Neuronal stem cell (in vitro differentiated cells): ENCODE measurements at regions not wholly inside any gene's neighbourhood (a gene's known extent, or its start where the extent isn't known, plus 50 kb on each side); places are given as distances from the start of the nearest gene placed in this dataset.

Experiments
- DNase-seq: peaks from one replicate; pipeline ENCODE4 v3.0.0-alpha.2; 2013; ENCODE audit warnings: low spot score
- H2AFZ ChIP-seq: one replicate; pipeline ENCODE4 v1.6.1; 2013; ENCODE audit warnings: mild to moderate bottlenecking, low read length, inconsistent platforms
- H2AK5ac ChIP-seq: 2 replicates; pipeline ENCODE4 v1.6.1; 2013; ENCODE audit warnings: low read depth, mild to moderate bottlenecking, inconsistent platforms, low read length, moderate library complexity, mixed read lengths
- H2BK120ac ChIP-seq: 2 replicates; pipeline ENCODE4 v1.6.1; 2013; ENCODE audit warnings: low read depth, mild to moderate bottlenecking, inconsistent platforms, low read length, moderate library complexity, mixed read lengths
- H2BK12ac ChIP-seq: one replicate; pipeline ENCODE4 v1.6.1; 2013; ENCODE audit warnings: low read length, inconsistent platforms
- H2BK15ac ChIP-seq: 2 replicates; pipeline ENCODE4 v1.6.1; 2013; ENCODE audit warnings: mild to moderate bottlenecking, low read length, inconsistent platforms, mixed read lengths
- H2BK5ac ChIP-seq: one replicate; pipeline ENCODE4 v1.6.1; 2013; ENCODE audit warnings: inconsistent platforms, mild to moderate bottlenecking, low read length, moderate library complexity
- H3K14ac ChIP-seq: one replicate; pipeline ENCODE4 v1.6.1; 2013; ENCODE audit warnings: low read length, inconsistent platforms
- H3K18ac ChIP-seq: 2 replicates; pipeline ENCODE4 v1.6.1; 2013; ENCODE audit warnings: low read length, inconsistent platforms
- H3K23ac ChIP-seq: 2 replicates; pipeline ENCODE4 v1.6.1; 2013; ENCODE audit warnings: low read depth, mild to moderate bottlenecking, mixed read lengths, low read length, inconsistent platforms; ENCODE audit not compliant: poor library complexity
- H3K27ac ChIP-seq: replicated peaks from 3 replicates; pipeline ENCODE4 v1.5.1; 2013; ENCODE audit warnings: low read length, inconsistent platforms
- H3K27me3 ChIP-seq, 3 experiments: 2 replicates each; pipeline ENCODE4 v1.6.1; 2013; ENCODE audit warnings: low read length in 3 of 3, mild to moderate bottlenecking in 2 of 3, inconsistent platforms in 1 of 3, low read depth in 1 of 3, mixed read lengths in 1 of 3, moderate library complexity in 1 of 3; ENCODE audit not compliant: control insufficient read depth in 3 of 3, insufficient read depth in 3 of 3
- H3K36me3 ChIP-seq, 2 donors: replicated peaks in 1 of 2; 2 replicates each; pipeline ENCODE4 v1.6.1; 2013; ENCODE audit warnings: low read length in 2 of 2; ENCODE audit not compliant: control insufficient read depth in 2 of 2, insufficient read depth in 2 of 2
- H3K4ac ChIP-seq: 2 replicates; pipeline ENCODE4 v1.6.1; 2013; ENCODE audit warnings: inconsistent platforms, mild to moderate bottlenecking, low read length, moderate library complexity
- H3K4me1 ChIP-seq, 2 donors: 1 replicate in 1 of 2; 2 replicates in 1 of 2; pipeline ENCODE4 v1.6.1; 2013; ENCODE audit warnings: low read length in 2 of 2, low read depth in 1 of 2; ENCODE audit not compliant: control insufficient read depth in 2 of 2, insufficient read depth in 1 of 2
- H3K4me2 ChIP-seq: one replicate; pipeline ENCODE4 v1.6.1; 2013; ENCODE audit warnings: mild to moderate bottlenecking, low read length, inconsistent platforms; ENCODE audit not compliant: insufficient read depth, poor library complexity, severe bottlenecking
- H3K4me3 ChIP-seq, 2 donors: 2 replicates each; pipeline ENCODE4 v1.5.1; 2013; ENCODE audit warnings: low read length in 2 of 2, mild to moderate bottlenecking in 2 of 2, inconsistent platforms in 1 of 2, moderate library complexity in 1 of 2
- H3K79me1 ChIP-seq: one replicate; pipeline ENCODE4 v1.6.1; 2013; ENCODE audit warnings: low read depth, mild to moderate bottlenecking, inconsistent platforms, low read length, moderate library complexity
- H3K9ac ChIP-seq: one replicate; pipeline ENCODE4 v1.6.1; 2013; ENCODE audit warnings: mild to moderate bottlenecking, low read depth, low read length, inconsistent platforms; ENCODE audit not compliant: poor library complexity
- H3K9me3 ChIP-seq, 2 donors: replicated peaks in 1 of 2; 2 replicates each; pipeline versions ENCODE3 to v1.6.1; 2013; ENCODE audit warnings: low read length in 2 of 2, mild to moderate bottlenecking in 2 of 2, inconsistent platforms in 1 of 2, low read depth in 1 of 2, mixed read lengths in 1 of 2, moderate library complexity in 1 of 2; ENCODE audit not compliant: control insufficient read depth in 2 of 2, insufficient read depth in 1 of 2
- H4K8ac ChIP-seq: one replicate; pipeline ENCODE4 v1.6.1; 2013; ENCODE audit warnings: low read depth, mild to moderate bottlenecking, inconsistent platforms, low read length, moderate library complexity
- H4K91ac ChIP-seq: one replicate; pipeline ENCODE4 v1.6.1; 2013; ENCODE audit warnings: low read length, low read depth, mild to moderate bottlenecking, inconsistent platforms; ENCODE audit not compliant: poor library complexity
- WGBS, 2 donors: extraction: QIAGEN DNeasy Blood & Tissue Kit; methylation state at CpG; one replicate each; pipeline ENCODE4 v1.1.7; 2013; ENCODE audit warnings: missing lambda C conversion rate in 2 of 2, mixed read lengths in 1 of 2; ENCODE audit not compliant: insufficient read length in 2 of 2, insufficient replicate concordance in 1 of 2; ENCODE audit errors: extremely low coverage in 2 of 2; 5-methylcytosine and 5-hydroxymethylcytosine counted together

- Histone ChIP-seq H2AFZ (no peak overlapping the region), H3K4me2 (no peak overlapping the region), H3K4me3 (no peak overlapping the region), H3K4me1 (no peaks in the 10 kb centered on the region), H3K18ac (no peak overlapping the region), H3K9ac (no peak overlapping the region), H3K4ac (no peak overlapping the region), H3K36me3 (no peaks in the 10 kb centered on the region), H2BK15ac (no peak overlapping the region), H3K14ac (no peak overlapping the region), H4K91ac (no peak overlapping the region), H4K8ac (no peak overlapping the region), H3K23ac (no peak overlapping the region), H3K27me3 (no peaks in the 10 kb centered on the region), H3K27ac (no peak overlapping the region), H2BK120ac (no peak overlapping the region), H3K79me1 (no peaks in the 10 kb centered on the region), H3K9me3 (no peaks in the 10 kb centered on the region), H2AK5ac (no peak overlapping the region), H2BK12ac (no peak overlapping the region), H2BK5ac (no peak overlapping the region)
- no peak for DNase-seq
These were observed 416.2 kb upstream of the TPK1 start for GRCh38 chr7:145252031-145252430.

- H4K91ac ChIP-seq: no peak overlapping the region
These were observed 388.9 kb upstream of the TPK1 start for GRCh38 chr7:145224775-145225174.

GRCh38 chr7:145219461-145219860 is 383.6 kb upstream of the TPK1 start:
- H2BK5ac ChIP-seq: no peak overlapping the region
- no peak overlapping the region for H2BK15ac ChIP-seq
- H3K79me1 ChIP-seq: no peaks in the 10 kb centered on the region
- H3K4me1 ChIP-seq: no peaks in the 10 kb centered on the region
- no peak overlapping the region for H3K23ac ChIP-seq
- no peaks in the 10 kb centered on the region for H3K36me3 ChIP-seq
- no peak overlapping the region for H3K27ac ChIP-seq
- no peak overlapping the region for H3K18ac ChIP-seq
- no peak overlapping the region for H2AK5ac ChIP-seq
- H4K91ac ChIP-seq: no peak overlapping the region
- H3K4me2 ChIP-seq: no peak overlapping the region
- H4K8ac ChIP-seq: no peak overlapping the region
- no peak overlapping the region for H3K4ac ChIP-seq
- no CpG with 5 or more reads among the region's 4 CpGs for whole genome bisulfite sequencing, 2 donors
- H2BK12ac ChIP-seq: no peak overlapping the region
- no peaks in the 10 kb centered on the region for H3K27me3 ChIP-seq
- no peak overlapping the region for H3K4me3 ChIP-seq
- H3K14ac ChIP-seq: no peak overlapping the region
- H2AFZ ChIP-seq: no peak overlapping the region
- no peaks in the 10 kb centered on the region for H3K9me3 ChIP-seq
- no peak overlapping the region for H3K9ac ChIP-seq
- DNase-seq: no peak
- no peak overlapping the region for H2BK120ac ChIP-seq

More at GRCh38 chr7:145224775-145225174, 388.9 kb upstream of the TPK1 start:
- no peak overlapping the region for H2BK5ac ChIP-seq
- DNase-seq: no peak
- no peaks in the 10 kb centered on the region for H3K36me3 ChIP-seq
- H3K4me2 ChIP-seq: no peak overlapping the region
- H3K18ac ChIP-seq: no peak overlapping the region
- no peak overlapping the region for H3K27ac ChIP-seq
- H2BK120ac ChIP-seq: no peak overlapping the region
- H3K9ac ChIP-seq: no peak overlapping the region
- H3K27me3 ChIP-seq: no peaks in the 10 kb centered on the region
- H2AK5ac ChIP-seq: no peak overlapping the region
- H2BK15ac ChIP-seq: no peak overlapping the region
- no peaks in the 10 kb centered on the region for H3K4me1 ChIP-seq
- no peak overlapping the region for H2AFZ ChIP-seq
- H3K79me1 ChIP-seq: no peaks in the 10 kb centered on the region
- H3K4ac ChIP-seq: no peak overlapping the region
- no peak overlapping the region for H2BK12ac ChIP-seq
- H4K8ac ChIP-seq: no peak overlapping the region
- no peak overlapping the region for H3K23ac ChIP-seq
- H3K9me3 ChIP-seq: no peaks in the 10 kb centered on the region
- no peak overlapping the region for H3K4me3 ChIP-seq
- H3K14ac ChIP-seq: no peak overlapping the region
- WGBS, 2 donors: no CpG with 5 or more reads among the region's 4 CpGs

- no peak overlapping the region for H4K91ac ChIP-seq
- no peak overlapping the region for H3K4me2 ChIP-seq
- WGBS, 2 donors: no CpG with 5 or more reads among the region's 4 CpGs
These were observed 381.0 kb upstream of the TPK1 start for GRCh38 chr7:145216866-145217265.

More at GRCh38 chr7:145216866-145217265, 381.0 kb upstream of the TPK1 start:
- H2AK5ac ChIP-seq: no peak overlapping the region
- H3K36me3 ChIP-seq: no peaks in the 10 kb centered on the region
- no peaks in the 10 kb centered on the region for H3K4me1 ChIP-seq
- no peak overlapping the region for H3K4ac ChIP-seq
- H2AFZ ChIP-seq: no peak overlapping the region
- no peak overlapping the region for H2BK120ac ChIP-seq
- no peak overlapping the region for H3K18ac ChIP-seq
- H4K8ac ChIP-seq: no peak overlapping the region
- no peaks in the 10 kb centered on the region for H3K79me1 ChIP-seq
- no peak for DNase-seq
- H3K14ac ChIP-seq: no peak overlapping the region
- H3K27me3 ChIP-seq: no peaks in the 10 kb centered on the region
- H3K27ac ChIP-seq: no peak overlapping the region
- H3K9me3 ChIP-seq: no peaks in the 10 kb centered on the region
- no peak overlapping the region for H2BK15ac ChIP-seq
- H2BK5ac ChIP-seq: no peak overlapping the region
- no peak overlapping the region for H3K9ac ChIP-seq
- H3K4me3 ChIP-seq: no peak overlapping the region
- H2BK12ac ChIP-seq: no peak overlapping the region
- no peak overlapping the region for H3K23ac ChIP-seq
